Hepatocyte (in vitro differentiated cells): ENCODE measurements at regions not wholly inside any gene's neighbourhood (a gene's known extent, or its start where the extent isn't known, plus 50 kb on each side); places are given as distances from the start of the nearest gene placed in this dataset.

Experiments
- EZH2 ChIP-seq: fragments of 200-600 bp; sonication (generic); IDR thresholded peaks from 2 replicates; pipeline ENCODE4 v1.6.1; 2016; ENCODE audit warnings: antibody characterized with exemption, mild to moderate bottlenecking, borderline replicate concordance
- EZH2phosphoT487 ChIP-seq: fragments of 200-600 bp; sonication (generic); IDR thresholded peaks from one replicate; pipeline ENCODE4 v1.6.1; 2018; ENCODE audit warnings: antibody characterized with exemption, mild to moderate bottlenecking, low read depth, moderate library complexity; ENCODE audit not compliant: unreplicated experiment, severe bottlenecking
- TF ChIP-seq, protein P1 (sequence below): fragments of 200-600 bp; sonication (generic); IDR thresholded peaks from 2 replicates; pipeline ENCODE4 v1.5.1; 2016; ENCODE audit warnings: antibody characterized with exemption, mild to moderate bottlenecking; ENCODE audit not compliant: poor library complexity

- TF ChIP-seq EZH2 (no peak), EZH2phosphoT487 (no peak)
- TF ChIP-seq, protein P1, sequence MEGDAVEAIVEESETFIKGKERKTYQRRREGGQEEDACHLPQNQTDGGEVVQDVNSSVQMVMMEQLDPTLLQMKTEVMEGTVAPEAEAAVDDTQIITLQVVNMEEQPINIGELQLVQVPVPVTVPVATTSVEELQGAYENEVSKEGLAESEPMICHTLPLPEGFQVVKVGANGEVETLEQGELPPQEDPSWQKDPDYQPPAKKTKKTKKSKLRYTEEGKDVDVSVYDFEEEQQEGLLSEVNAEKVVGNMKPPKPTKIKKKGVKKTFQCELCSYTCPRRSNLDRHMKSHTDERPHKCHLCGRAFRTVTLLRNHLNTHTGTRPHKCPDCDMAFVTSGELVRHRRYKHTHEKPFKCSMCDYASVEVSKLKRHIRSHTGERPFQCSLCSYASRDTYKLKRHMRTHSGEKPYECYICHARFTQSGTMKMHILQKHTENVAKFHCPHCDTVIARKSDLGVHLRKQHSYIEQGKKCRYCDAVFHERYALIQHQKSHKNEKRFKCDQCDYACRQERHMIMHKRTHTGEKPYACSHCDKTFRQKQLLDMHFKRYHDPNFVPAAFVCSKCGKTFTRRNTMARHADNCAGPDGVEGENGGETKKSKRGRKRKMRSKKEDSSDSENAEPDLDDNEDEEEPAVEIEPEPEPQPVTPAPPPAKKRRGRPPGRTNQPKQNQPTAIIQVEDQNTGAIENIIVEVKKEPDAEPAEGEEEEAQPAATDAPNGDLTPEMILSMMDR: no peak
Measured at GRCh38 chr17:13435230-13435629, 166.5 kb downstream of the HS3ST3A1 start.
